ENCODE measurements at regions not wholly inside any gene's neighbourhood (a gene's known extent, or its start where the extent isn't known, plus 50 kb on each side); places are given as distances from the start of the nearest gene placed in this dataset.

DNA sequence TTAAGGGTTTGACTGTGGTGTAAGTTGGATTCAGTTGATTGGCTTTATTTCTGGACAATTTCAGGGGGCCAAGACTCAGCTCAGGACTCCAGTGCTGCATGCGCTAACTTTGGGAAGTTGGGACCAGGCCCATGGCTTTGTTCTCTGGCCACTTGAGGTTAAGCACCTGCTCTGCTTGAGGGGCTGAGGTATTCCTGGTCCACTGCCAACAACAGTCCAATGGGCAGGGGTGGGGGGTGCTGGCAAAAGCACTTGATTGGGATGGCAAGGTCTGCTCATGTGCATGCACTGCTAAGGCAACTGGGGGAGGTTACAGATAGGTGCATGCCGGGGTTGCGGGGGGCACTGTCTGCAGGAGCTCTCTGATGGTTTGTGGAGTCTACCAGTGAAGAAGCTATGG lies 52.6 kb upstream of the ASB17 start:
- TF ChIP-seq POLR2A (IDR thresholded peaks at IDR 0.05) = no peak
- TF ChIP-seq, protein P1, sequence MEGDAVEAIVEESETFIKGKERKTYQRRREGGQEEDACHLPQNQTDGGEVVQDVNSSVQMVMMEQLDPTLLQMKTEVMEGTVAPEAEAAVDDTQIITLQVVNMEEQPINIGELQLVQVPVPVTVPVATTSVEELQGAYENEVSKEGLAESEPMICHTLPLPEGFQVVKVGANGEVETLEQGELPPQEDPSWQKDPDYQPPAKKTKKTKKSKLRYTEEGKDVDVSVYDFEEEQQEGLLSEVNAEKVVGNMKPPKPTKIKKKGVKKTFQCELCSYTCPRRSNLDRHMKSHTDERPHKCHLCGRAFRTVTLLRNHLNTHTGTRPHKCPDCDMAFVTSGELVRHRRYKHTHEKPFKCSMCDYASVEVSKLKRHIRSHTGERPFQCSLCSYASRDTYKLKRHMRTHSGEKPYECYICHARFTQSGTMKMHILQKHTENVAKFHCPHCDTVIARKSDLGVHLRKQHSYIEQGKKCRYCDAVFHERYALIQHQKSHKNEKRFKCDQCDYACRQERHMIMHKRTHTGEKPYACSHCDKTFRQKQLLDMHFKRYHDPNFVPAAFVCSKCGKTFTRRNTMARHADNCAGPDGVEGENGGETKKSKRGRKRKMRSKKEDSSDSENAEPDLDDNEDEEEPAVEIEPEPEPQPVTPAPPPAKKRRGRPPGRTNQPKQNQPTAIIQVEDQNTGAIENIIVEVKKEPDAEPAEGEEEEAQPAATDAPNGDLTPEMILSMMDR (IDR thresholded peaks at IDR 0.05) = no peak
